Peyer's patch (tissue), 4 donors: ENCODE measurements at regions not wholly inside any gene's neighbourhood (a gene's known extent, or its start where the extent isn't known, plus 50 kb on each side); places are given as distances from the start of the nearest gene placed in this dataset.

Experiments
- DNase-seq, 3 donors: peaks; one replicate each; pipeline ENCODE4 v3.0.0-alpha.2; 2017 to 2019
- H3K27ac ChIP-seq, 4 donors: fragments of 200-600 bp; sonication (generic); one replicate each; pipeline ENCODE4 v1.5.1; 2016 to 2019
- H3K27me3 ChIP-seq, 2 donors: fragments of 200-600 bp; sonication (generic); one replicate each; pipeline ENCODE4 v1.5.1; 2019
- H3K36me3 ChIP-seq, 3 donors: fragments of 200-600 bp; sonication (generic); one replicate each; pipeline ENCODE4 v1.5.1; 2016 to 2019
- H3K4me1 ChIP-seq, 4 donors: fragments of 200-600 bp; sonication (generic); one replicate each; pipeline ENCODE4 v1.5.1; 2016 to 2019
- H3K4me3 ChIP-seq, 4 donors: fragments of 200-600 bp; sonication (generic); 1 replicate in 3 of 4; 2 replicates in 1 of 4; pipeline ENCODE4 v1.5.1; 2016 to 2019; ENCODE audit warnings: mild to moderate bottlenecking in 1 of 4
- H3K9me3 ChIP-seq, 4 donors: fragments of 200-600 bp; sonication (generic); one replicate each; pipeline ENCODE4 v1.5.1; 2016 to 2019; ENCODE audit warnings: mild to moderate bottlenecking in 1 of 4
- CTCF ChIP-seq, 6 experiments: fragments of 450-650 bp in 4 of 6; fragments of 200-600 bp in 2 of 6; sonication (generic) in 1 of 6; IDR thresholded peaks; one replicate each; pipeline ENCODE4 v1.5.1; 2017 to 2019; ENCODE audit warnings: antibody characterized with exemption in 6 of 6, mild to moderate bottlenecking in 3 of 6, moderate library complexity in 1 of 6
- POLR2A ChIP-seq, 2 donors: fragments of 450-650 bp; IDR thresholded peaks; one replicate each; pipeline ENCODE4 v1.5.1; 2017; ENCODE audit warnings: antibody characterized with exemption in 2 of 2, mild to moderate bottlenecking in 2 of 2, moderate library complexity in 2 of 2

- Histone ChIP-seq H3K27me3 (no peaks in the 10 kb centered on the region), H3K36me3 (no peaks in the 10 kb centered on the region), H3K4me1 (no peaks in the 10 kb centered on the region), H3K4me3 (no peak overlapping the region), H3K27ac (no peak overlapping the region), H3K9me3 (no peaks in the 10 kb centered on the region)
- TF ChIP-seq POLR2A (IDR thresholded peaks at IDR 0.05) (no peak), CTCF (IDR thresholded peaks at IDR 0.05) (no peak)
- DNase-seq: no peak
Observed at GRCh38 chr2:236508466-236508865, 61.2 kb upstream of the ACKR3 start.

- no peak overlapping the region for H3K4me3 ChIP-seq
- H3K36me3 ChIP-seq: no peaks in the 10 kb centered on the region
- DNase-seq: no peak
- no peak overlapping the region for H3K27ac ChIP-seq
- H3K27me3 ChIP-seq: no peaks in the 10 kb centered on the region
- H3K9me3 ChIP-seq: no peaks in the 10 kb centered on the region
- TF ChIP-seq CTCF (IDR thresholded peaks at IDR 0.05): no peak
- H3K4me1 ChIP-seq: no peaks in the 10 kb centered on the region
Observed at GRCh38 chr2:236510034-236510433, 59.6 kb upstream of the ACKR3 start.

- Histone ChIP-seq H3K4me3 (no peak overlapping the region), H3K27me3 (no peaks in the 10 kb centered on the region), H3K9me3 (no peaks in the 10 kb centered on the region), H3K27ac (no peak overlapping the region), H3K36me3 (no peaks in the 10 kb centered on the region), H3K4me1 (no peaks in the 10 kb centered on the region)
- TF ChIP-seq POLR2A (IDR thresholded peaks at IDR 0.05) (no peak), CTCF (IDR thresholded peaks at IDR 0.05) (no peak)
- no peak for DNase-seq
Observed at GRCh38 chr2:236511266-236511665, 58.4 kb upstream of the ACKR3 start.

- H3K9me3 ChIP-seq: no peaks in the 10 kb centered on the region
- DNase-seq: no peak
- H3K27me3 ChIP-seq: no peaks in the 10 kb centered on the region
- no peaks in the 10 kb centered on the region for H3K36me3 ChIP-seq
- no peak overlapping the region for H3K4me3 ChIP-seq
- TF ChIP-seq CTCF (IDR thresholded peaks at IDR 0.05) (no peak), POLR2A (IDR thresholded peaks at IDR 0.05) (no peak)
- no peaks in the 10 kb centered on the region for H3K4me1 ChIP-seq
- no peak overlapping the region for H3K27ac ChIP-seq
Observed at GRCh38 chr2:236512267-236512666, 57.4 kb upstream of the ACKR3 start.

GRCh38 chr2:236512902-236513435, 56.7 kb upstream of the ACKR3 start:
- no peaks in the 10 kb centered on the region for H3K36me3 ChIP-seq
- DNase-seq: peak; percentile 66 to 89 (median 70)
- no peak overlapping the region for H3K4me3 ChIP-seq
- no peaks in the 10 kb centered on the region for H3K4me1 ChIP-seq
- TF ChIP-seq POLR2A (IDR thresholded peaks at IDR 0.05): no peak
- peak; percentile 71 to 90 (median 86) for TF ChIP-seq CTCF (IDR thresholded peaks at IDR 0.05)
- no peaks in the 10 kb centered on the region for H3K27me3 ChIP-seq
- no peak overlapping the region for H3K27ac ChIP-seq
- H3K9me3 ChIP-seq: no peaks in the 10 kb centered on the region

GRCh38 chr2:236513956-236514355, 55.7 kb upstream of the ACKR3 start:
- H3K4me3 ChIP-seq: no peak overlapping the region
- TF ChIP-seq POLR2A (IDR thresholded peaks at IDR 0.05) (no peak), CTCF (IDR thresholded peaks at IDR 0.05) (no peak)
- H3K27me3 ChIP-seq: no peaks in the 10 kb centered on the region
- no peaks in the 10 kb centered on the region for H3K9me3 ChIP-seq
- no peaks in the 10 kb centered on the region for H3K4me1 ChIP-seq
- DNase-seq: no peak
- H3K36me3 ChIP-seq: no peaks in the 10 kb centered on the region
- H3K27ac ChIP-seq: no peak overlapping the region
